OCI-LY7 (cell line): ENCODE measurements at regions not wholly inside any gene's neighbourhood (a gene's known extent, or its start where the extent isn't known, plus 50 kb on each side); places are given as distances from the start of the nearest gene placed in this dataset.

Source experiments
- CTCF ChIP-seq: fragments of 200-600 bp; sonication (generic); conservative IDR thresholded peaks from 2 replicates; pipeline ENCODE4 v1.5.1; 2014; ENCODE audit warnings: mild to moderate bottlenecking, antibody characterized with exemption, low read length, moderate library complexity, mixed read lengths
- EZH2phosphoT487 ChIP-seq: fragments of 200-600 bp; sonication (generic); IDR thresholded peaks from 2 replicates; pipeline ENCODE4 v1.6.1; 2018; ENCODE audit warnings: low read depth, borderline replicate concordance, mild to moderate bottlenecking, mixed run types, antibody characterized with exemption, low read length, moderate library complexity, mixed read lengths

GRCh38 chr2:139194546-139194945, 414.4 kb upstream of the NXPH2 start:
- TF ChIP-seq CTCF (no peak), EZH2phosphoT487 (no peak)
